ENCODE measurements at regions not wholly inside any gene's neighbourhood (a gene's known extent, or its start where the extent isn't known, plus 50 kb on each side); places are given as distances from the start of the nearest gene placed in this dataset.

DNA sequence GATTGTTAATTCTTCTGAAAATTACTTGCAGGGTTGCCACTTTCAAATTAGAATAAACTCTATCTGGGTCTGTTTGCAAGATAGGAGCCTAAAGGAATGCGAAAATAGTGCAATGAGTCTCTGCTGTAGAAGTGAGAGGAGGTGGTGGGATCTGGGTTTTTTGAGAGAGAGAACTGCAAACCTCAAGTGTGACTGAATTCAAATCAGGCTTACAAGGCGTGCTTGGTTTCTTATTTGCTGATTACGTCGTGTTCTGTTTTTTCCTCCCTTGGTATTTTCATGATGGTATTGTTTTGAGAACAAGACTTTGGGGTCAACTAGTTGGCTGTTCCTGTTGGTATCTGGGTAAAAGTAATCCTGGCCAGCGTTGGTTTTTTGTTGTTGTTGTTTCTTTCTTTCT, 490.9 kb upstream of the CFAP20DC start:
- no peak for DNase-seq (ENCODE audit: extremely low spot score)
- ChIA-PET POLR2A (no interaction called here), CTCF (no interaction called here)
- TF ChIP-seq HDGF (IDR thresholded peaks at IDR 0.05; ENCODE audit: borderline replicate concordance) (no peak), PKNOX1 (IDR thresholded peaks at IDR 0.05) (no peak), L3MBTL2 (conservative IDR thresholded peaks at IDR 0.05) (no peak), ARNT (IDR thresholded peaks at IDR 0.05) (no peak), FOXK2 (IDR thresholded peaks at IDR 0.05) (no peak), FOXA1 (IDR thresholded peaks at IDR 0.05) (no peak), BHLHE40 (IDR thresholded peaks at IDR 0.05; ENCODE audit: borderline replicate concordance) (no peak), NFRKB (IDR thresholded peaks at IDR 0.05) (no peak), LEF1 (IDR thresholded peaks at IDR 0.05; ENCODE audit: borderline replicate concordance) (no peak), SUZ12 (IDR thresholded peaks at IDR 0.05) (no peak), CTBP1 (IDR thresholded peaks at IDR 0.05; ENCODE audit: borderline replicate concordance) (no peak), ELF4 (IDR thresholded peaks at IDR 0.05) (no peak), SP1 (IDR thresholded peaks at IDR 0.05) (no peak)

GRCh38 chr3:59540241-59540640, 490.4 kb upstream of the CFAP20DC start:
- no peak for TF ChIP-seq L3MBTL2 (conservative IDR thresholded peaks at IDR 0.05)
- no peak for TF ChIP-seq LEF1 (IDR thresholded peaks at IDR 0.05; ENCODE audit: borderline replicate concordance)
- no peak for TF ChIP-seq PKNOX1 (IDR thresholded peaks at IDR 0.05)
- no peak for TF ChIP-seq HDGF (IDR thresholded peaks at IDR 0.05; ENCODE audit: borderline replicate concordance)
- no peak for TF ChIP-seq CTBP1 (IDR thresholded peaks at IDR 0.05; ENCODE audit: borderline replicate concordance)
- TF ChIP-seq BHLHE40 (IDR thresholded peaks at IDR 0.05; ENCODE audit: borderline replicate concordance): no peak
- no peak for TF ChIP-seq ELF4 (IDR thresholded peaks at IDR 0.05)
- TF ChIP-seq NFRKB (IDR thresholded peaks at IDR 0.05): no peak
- no peak for DNase-seq (ENCODE audit: extremely low spot score)
- POLR2A ChIA-PET: no interaction called here
- CTCF ChIA-PET: no interaction called here

DNA sequence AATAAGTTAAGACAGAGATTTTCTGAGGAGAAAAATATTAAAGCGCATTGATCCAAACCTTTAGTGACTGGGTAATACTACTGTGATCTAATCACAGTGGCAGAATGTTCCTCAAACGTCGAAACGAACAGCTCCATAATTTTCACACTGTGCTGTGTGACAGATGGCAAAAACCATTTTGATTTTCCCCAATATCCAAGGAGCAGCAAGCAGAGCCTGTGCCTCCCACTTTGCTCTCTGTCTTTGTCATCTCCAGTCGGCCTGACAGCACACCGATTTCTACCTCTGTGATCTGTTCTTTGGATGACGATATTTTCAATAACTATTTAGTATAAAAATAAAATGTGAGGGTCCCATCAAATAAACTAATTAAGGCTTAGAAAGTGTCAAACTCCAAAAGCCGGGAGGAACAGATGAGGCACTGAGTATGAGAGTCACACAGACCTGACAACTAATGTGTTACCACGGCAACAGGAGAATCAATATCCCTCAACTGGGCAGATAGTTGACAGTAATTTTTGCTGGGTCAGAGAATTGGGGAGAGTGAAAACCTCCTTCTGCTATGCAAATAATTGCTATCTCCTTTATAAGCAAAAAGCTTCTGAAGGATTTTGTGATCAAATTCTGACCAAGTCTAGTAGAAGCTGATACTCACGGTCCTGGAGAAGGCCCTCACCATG, 489.1 kb upstream of the CFAP20DC start:
- TF ChIP-seq FOXA1 (IDR thresholded peaks at IDR 0.05) (no peak), ELF4 (IDR thresholded peaks at IDR 0.05) (no peak), LEF1 (IDR thresholded peaks at IDR 0.05; ENCODE audit: borderline replicate concordance) (no peak), FOXK2 (IDR thresholded peaks at IDR 0.05) (no peak), BHLHE40 (IDR thresholded peaks at IDR 0.05; ENCODE audit: borderline replicate concordance) (no peak), SUZ12 (IDR thresholded peaks at IDR 0.05) (no peak), L3MBTL2 (conservative IDR thresholded peaks at IDR 0.05) (no peak), NFRKB (IDR thresholded peaks at IDR 0.05) (no peak), ZNF384 (IDR thresholded peaks at IDR 0.05) (no peak), HDGF (IDR thresholded peaks at IDR 0.05; ENCODE audit: borderline replicate concordance) (no peak), PKNOX1 (IDR thresholded peaks at IDR 0.05) (no peak), TARDBP (IDR thresholded peaks at IDR 0.05) (no peak), CTBP1 (IDR thresholded peaks at IDR 0.05; ENCODE audit: borderline replicate concordance) (no peak), SP1 (IDR thresholded peaks at IDR 0.05) (no peak), ARNT (IDR thresholded peaks at IDR 0.05) (no peak), FOXM1 (IDR thresholded peaks at IDR 0.05; ENCODE audit: borderline replicate concordance) (no peak)
- ChIA-PET POLR2A (no interaction called here), CTCF (no interaction called here)
- no peak for DNase-seq (ENCODE audit: extremely low spot score)

GRCh38 chr3:59535791-59536221, 486.0 kb upstream of the CFAP20DC start:
- TF ChIP-seq CTBP1 (IDR thresholded peaks at IDR 0.05; ENCODE audit: borderline replicate concordance): no peak
- TF ChIP-seq FOXA1 (IDR thresholded peaks at IDR 0.05): no peak
- DNase-seq (ENCODE audit: extremely low spot score): no peak
- POLR2A ChIA-PET: no interaction called here
- CTCF ChIA-PET: interaction anchor here (0.7 kb wide), 1 partner anchor 9 kb away, joined by 3 read pairs; no protein-coding TSS in a partner anchor

- DNase-seq (ENCODE audit: extremely low spot score): no peak
- ChIA-PET POLR2A (no interaction called here), CTCF (no interaction called here)
- no peak for TF ChIP-seq SUZ12 (IDR thresholded peaks at IDR 0.05)
- no peak for TF ChIP-seq ARNT (IDR thresholded peaks at IDR 0.05)
- no peak for TF ChIP-seq ZNF384 (IDR thresholded peaks at IDR 0.05)
- no peak for TF ChIP-seq FOXM1 (IDR thresholded peaks at IDR 0.05; ENCODE audit: borderline replicate concordance)
Measured at GRCh38 chr3:59531994-59532393, 482.2 kb upstream of the CFAP20DC start.

DNA sequence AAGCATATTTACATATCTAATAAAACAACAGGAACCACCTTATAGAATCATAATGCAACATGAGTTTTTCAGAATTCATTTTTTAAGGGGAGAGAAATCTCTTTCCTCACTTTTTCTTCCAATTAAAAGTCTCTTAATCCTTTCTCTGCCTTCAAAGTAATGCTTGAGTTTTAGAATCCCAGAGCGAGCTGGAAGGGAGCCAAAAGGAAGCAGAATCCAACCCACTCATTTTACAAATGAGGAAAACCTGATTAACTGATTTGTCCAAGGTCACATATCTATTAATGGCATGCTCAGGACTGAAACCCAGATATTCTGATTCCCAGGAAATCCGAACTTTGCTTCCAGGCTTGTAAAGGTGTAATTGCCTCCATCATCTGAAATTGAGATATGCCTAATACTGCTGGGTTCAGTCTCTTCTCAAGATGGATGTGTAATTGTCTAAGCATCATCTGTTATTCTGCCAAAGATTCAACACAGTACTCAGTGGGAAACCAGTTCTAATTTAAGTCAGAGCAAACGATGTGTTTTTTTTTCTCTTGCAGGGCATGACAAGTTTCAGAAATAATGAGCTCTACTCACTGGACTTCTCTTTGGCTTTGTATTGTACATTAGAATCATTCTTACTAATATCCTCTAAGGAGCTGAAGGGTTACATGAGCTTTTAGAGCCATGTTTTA, 481.4 kb upstream of the CFAP20DC start:
- POLR2A ChIA-PET: no interaction called here
- DNase-seq (ENCODE audit: extremely low spot score): no peak
- TF ChIP-seq LEF1 (IDR thresholded peaks at IDR 0.05; ENCODE audit: borderline replicate concordance): no peak
- no peak for TF ChIP-seq SP1 (IDR thresholded peaks at IDR 0.05)
- no peak for TF ChIP-seq TARDBP (IDR thresholded peaks at IDR 0.05)
- no peak for TF ChIP-seq HDGF (IDR thresholded peaks at IDR 0.05; ENCODE audit: borderline replicate concordance)
- TF ChIP-seq CTBP1 (IDR thresholded peaks at IDR 0.05; ENCODE audit: borderline replicate concordance): no peak
- no peak for TF ChIP-seq FOXK2 (IDR thresholded peaks at IDR 0.05)
- TF ChIP-seq NFRKB (IDR thresholded peaks at IDR 0.05): no peak
- TF ChIP-seq BHLHE40 (IDR thresholded peaks at IDR 0.05; ENCODE audit: borderline replicate concordance): no peak
- no peak for TF ChIP-seq ZNF384 (IDR thresholded peaks at IDR 0.05)
- TF ChIP-seq FOXA1 (IDR thresholded peaks at IDR 0.05): no peak
- CTCF ChIA-PET: no interaction called here
